ENCODE measurements at regions not wholly inside any gene's neighbourhood (a gene's known extent, or its start where the extent isn't known, plus 50 kb on each side); places are given as distances from the start of the nearest gene placed in this dataset.
A peak's percentile ranks its signal among the peaks of the same experiment; 100 is the strongest.
"Not testable (repeated sequence)": the region's sequence is repeated elsewhere in the genome, so short reads cannot be mapped to it uniquely, and the experiment has no call there.

GRCh38 chr1:72399807-72400206, 117.5 kb upstream of the NEGR1 start:
- TF ChIP-seq CTCF (IDR thresholded peaks at IDR 0.05; ENCODE audit: low read length, missing control alignments), result no peak
- no peak for DNase-seq (ENCODE audit: low read depth)
- no peak overlapping the region for H3K4me3 ChIP-seq (replicated peaks; ENCODE audit: low read depth, low read length)

DNA sequence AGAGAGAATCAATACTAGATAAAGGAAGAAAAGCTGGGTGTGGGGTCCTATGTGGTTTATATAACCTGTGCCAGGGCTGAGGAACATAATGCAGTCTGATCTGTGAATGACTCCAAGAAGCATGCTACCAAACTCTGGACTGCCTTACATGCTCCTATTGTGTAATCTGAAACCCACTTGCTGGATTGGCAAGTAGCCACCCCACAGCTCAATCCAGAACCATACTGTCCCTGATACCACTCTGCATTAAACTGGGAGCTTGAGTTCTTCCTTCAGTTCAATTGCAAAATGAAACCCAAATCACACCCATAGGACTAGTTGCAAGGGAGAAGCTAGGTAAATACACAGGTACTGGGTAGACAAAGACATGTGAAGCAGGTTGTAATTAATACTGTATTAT, 115.4 kb upstream of the NEGR1 start:
- TF ChIP-seq CTCF (IDR thresholded peaks at IDR 0.05; ENCODE audit: low read length, missing control alignments), result no peak
- DNase-seq (ENCODE audit: low read depth), result peak; percentile 84
- no peak overlapping the region for H3K4me3 ChIP-seq (replicated peaks; ENCODE audit: low read depth, low read length)

DNA sequence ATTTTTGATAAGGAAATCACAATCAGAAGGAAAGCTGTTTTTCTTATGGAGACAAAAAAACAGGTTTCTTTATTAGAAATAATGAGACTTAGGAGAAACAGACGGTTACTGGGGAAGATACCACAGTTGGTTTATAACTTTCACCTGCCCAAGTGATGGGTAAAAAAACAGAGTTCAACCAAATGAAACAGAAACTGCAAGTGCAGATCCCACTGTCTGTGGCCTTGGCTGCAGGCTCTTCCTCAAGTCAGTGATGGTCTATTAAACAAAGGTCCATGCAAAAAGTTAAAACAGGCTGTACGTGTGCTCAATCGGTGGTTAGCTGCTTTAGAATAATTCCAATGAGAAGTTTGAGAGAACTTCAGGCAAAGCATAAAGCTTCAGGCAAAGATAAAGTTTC, 112.1 kb upstream of the NEGR1 start:
- no peak for DNase-seq (ENCODE audit: low read depth)
- H3K4me3 ChIP-seq (replicated peaks; ENCODE audit: low read depth, low read length), result no peak overlapping the region
- no peak for TF ChIP-seq CTCF (IDR thresholded peaks at IDR 0.05; ENCODE audit: low read length, missing control alignments)

GRCh38 chr1:72379072-72379471, 96.7 kb upstream of the NEGR1 start:
- no peak for DNase-seq (ENCODE audit: low read depth)
- H3K4me3 ChIP-seq (replicated peaks; ENCODE audit: low read depth, low read length), result no peak overlapping the region
- no peak for TF ChIP-seq CTCF (IDR thresholded peaks at IDR 0.05; ENCODE audit: low read length, missing control alignments)

DNA sequence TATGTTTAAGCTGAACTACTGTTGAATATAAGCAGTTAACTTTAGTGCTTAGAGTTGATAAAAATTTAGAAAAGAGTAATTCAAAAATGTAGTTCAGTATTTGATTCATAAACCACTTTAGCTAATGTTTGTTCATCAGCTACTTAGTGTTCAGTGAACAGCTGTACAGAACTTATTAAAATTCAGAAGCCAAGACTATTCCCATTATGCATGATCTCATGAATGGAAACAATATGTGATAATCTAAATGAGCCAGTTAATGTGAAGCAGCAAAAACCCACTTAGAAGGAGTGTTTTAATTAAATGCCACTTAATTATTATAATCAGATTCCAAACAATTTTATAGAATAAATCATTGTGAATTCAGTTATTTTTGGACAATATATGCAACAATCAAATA, 92.9 kb upstream of the NEGR1 start:
- no peak for TF ChIP-seq CTCF (IDR thresholded peaks at IDR 0.05; ENCODE audit: low read length, missing control alignments)
- DNase-seq (ENCODE audit: low read depth), result no peak
- no peak overlapping the region for H3K4me3 ChIP-seq (replicated peaks; ENCODE audit: low read depth, low read length)

DNA sequence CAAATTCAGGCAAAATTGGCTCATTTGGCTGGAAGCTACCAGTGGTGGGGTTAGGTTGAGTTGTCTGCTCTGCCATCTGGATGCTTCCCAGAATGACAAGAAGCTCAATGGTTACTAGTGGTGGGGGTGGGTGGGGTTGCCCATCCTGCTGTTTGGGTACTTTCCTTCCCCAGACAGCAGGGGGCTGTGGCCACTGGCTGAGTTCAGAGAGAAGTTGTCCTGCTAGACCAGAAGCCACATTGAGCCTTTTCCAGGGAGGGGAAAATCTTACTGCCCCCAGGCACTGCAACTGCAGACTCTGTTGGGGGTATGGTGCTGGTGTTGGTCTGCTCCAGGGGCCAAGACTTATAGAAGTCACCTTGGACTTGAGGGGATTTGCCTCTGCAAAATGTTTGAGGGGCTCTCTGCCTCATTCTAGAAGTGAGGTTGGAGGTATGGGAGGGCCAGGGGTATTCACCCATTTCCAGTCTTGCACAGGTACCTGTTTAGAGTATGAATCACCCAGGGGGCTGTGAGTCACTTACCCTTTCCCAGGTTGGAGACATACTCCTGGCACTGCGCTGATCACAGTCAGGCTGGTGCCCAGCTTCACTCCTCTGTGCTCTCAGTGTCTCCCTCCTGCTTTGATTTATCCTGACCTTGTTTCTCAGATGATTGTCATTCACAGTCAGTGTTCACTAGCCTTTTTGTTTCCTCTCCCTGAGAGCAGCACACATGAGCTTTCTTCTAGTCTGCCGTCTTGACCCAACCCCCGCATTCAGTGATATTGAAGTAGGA, 89.1 kb upstream of the NEGR1 start:
- no peak for DNase-seq (ENCODE audit: low read depth)
- TF ChIP-seq CTCF (IDR thresholded peaks at IDR 0.05; ENCODE audit: low read length, missing control alignments), result no peak

DNA sequence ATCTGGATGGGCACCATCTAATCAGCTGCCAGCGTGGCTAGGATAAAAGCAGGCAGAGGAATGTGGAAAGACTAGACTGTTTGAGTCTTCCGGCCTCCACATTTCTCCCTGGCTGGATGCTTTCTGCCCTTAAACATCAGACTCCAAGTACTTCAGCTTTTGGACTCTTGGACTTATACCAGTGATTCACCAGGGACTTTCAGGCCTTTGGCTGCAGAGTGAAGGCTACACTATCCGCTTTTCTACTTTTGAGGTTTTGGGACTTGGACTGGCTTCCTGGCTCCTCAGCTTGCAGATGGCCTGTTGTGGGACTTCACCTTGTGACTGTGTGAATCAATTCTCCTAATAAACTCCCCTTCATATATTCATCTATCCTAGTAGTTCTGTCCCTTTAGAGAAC, 88.5 kb upstream of the NEGR1 start:
- DNase-seq (ENCODE audit: low read depth); H3K4me3 ChIP-seq (replicated peaks; ENCODE audit: low read depth, low read length): not testable (repeated sequence)

More for the DNA sequence above, 89.1 kb upstream of the NEGR1 start:
- H3K4me3 ChIP-seq (replicated peaks; ENCODE audit: low read depth, low read length), result no peak overlapping the region

All from fibroblast of pulmonary artery (primary cell).